ENCODE measurements at regions not wholly inside any gene's neighbourhood (a gene's known extent, or its start where the extent isn't known, plus 50 kb on each side); places are given as distances from the start of the nearest gene placed in this dataset.

- Histone ChIP-seq H3K36me3 (no peaks in the 10 kb centered on the region), H3K27me3 (no peaks in the 10 kb centered on the region), H3K4me1 (no peaks in the 10 kb centered on the region), H3K9me3 (no peaks in the 10 kb centered on the region), H3K27ac (peak overlapping the region in 2 of 4 donors; percentile 32 to 58), H3K4me3 (peak overlapping the region in 2 of 4 donors; percentile 9 to 22)
- 50 to 54% methylated on average over 8 of the region's 8 CpGs for WGBS, 2 donors
- intact Hi-C loops (cut with DNase I), result no loop called here
- no peak for TF ChIP-seq CTCF (IDR thresholded peaks at IDR 0.05)
- FAIRE-seq, result no peak
- DNase-seq, result peak in 3 of 6 donors; percentile 45 to 62 (median 61)
- peak; percentile 78 to 92 (median 87) for ATAC-seq
Measured at GRCh38 chr11:10908215-10908951, 50.5 kb upstream of the ZBED5 start.
